ENCODE measurements at regions not wholly inside any gene's neighbourhood (a gene's known extent, or its start where the extent isn't known, plus 50 kb on each side); places are given as distances from the start of the nearest gene placed in this dataset.

DNA sequence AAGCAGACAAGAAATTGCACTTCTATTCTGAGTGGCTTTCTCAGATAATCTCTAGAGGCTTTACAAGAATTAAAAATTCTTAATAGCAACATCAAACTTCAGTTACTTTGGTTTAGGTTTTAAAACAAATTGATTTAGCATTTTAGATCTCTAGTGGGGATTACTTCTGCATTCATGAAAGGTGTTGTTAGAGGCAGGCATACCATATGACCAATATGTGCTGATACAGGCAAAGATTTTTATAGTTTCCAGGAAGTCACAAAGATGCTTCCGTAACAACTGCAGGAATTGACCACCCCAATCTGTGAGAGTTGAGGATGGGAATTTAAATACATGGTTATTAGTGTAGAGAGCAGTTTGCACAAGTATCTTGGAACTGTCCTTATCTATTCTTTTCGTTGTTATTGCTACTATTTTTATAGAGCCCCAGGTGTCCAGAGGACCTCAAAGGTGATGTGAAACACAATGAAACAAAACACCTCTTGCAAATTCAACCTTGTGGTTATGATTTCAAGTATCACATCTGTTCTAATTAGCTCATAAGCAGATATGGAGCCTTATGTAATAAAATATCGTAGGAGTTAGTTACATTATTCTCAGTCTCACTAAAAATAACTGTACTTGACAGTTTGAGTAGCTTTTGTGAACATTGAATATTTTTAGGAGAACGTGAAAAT, 512.7 kb upstream of the ADGRL4 start:
- WGBS = 85% methylated on average over 4 of the region's 4 CpGs
- Histone ChIP-seq H3K4me3 (ENCODE audit: low read depth in 1 of 3, low read length in 3 of 3) (no peak overlapping the region), H3K27ac (ENCODE audit: low read depth in 1 of 2, low read length in 2 of 2) (no peak overlapping the region)

DNA sequence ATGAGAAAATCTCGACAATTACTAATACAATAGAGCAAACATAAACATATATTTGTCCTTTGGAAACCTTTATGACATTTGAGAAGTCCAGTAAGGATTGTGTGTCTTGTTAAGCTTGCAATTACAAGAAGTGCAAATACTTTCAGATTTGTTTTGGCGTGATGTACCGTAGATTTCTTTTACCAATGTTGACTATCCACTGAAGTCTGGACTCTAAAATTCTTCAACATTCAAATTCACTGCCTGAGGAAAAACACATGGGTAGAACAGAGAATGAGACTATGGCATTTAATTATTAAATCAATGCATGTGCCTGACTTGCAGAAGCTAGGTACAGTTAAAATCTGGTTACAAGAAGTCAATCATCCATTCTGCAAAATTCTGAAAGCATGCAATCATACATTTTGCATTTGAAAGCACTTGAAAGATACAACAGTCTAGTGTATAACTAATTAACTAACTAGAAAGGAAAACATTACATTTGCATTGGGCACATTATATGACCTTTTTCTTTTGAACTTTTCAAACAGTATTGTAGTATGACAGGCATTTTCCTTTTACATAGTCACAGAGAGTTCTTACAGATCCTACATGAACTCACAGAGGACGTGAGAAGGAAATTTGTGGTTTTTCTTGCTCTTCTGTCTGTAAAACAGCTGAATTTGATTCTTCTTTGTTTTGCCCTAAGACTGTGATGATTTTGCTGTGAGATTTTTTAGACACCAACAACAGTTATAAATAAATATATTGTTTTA, 511.1 kb upstream of the ADGRL4 start:
- H3K9me3 ChIP-seq (ENCODE audit: control insufficient read depth in 4 of 4, low read length in 3 of 4) = no peaks in the 10 kb centered on the region
- H3K27me3 ChIP-seq (ENCODE audit: control insufficient read depth in 4 of 4, insufficient read depth in 4 of 4, low read length in 3 of 4) = no peaks in the 10 kb centered on the region
- DNase-seq (ENCODE audit: low spot score) = no peak
- TF ChIP-seq TAF1 (conservative IDR thresholded peaks at IDR 0.05) (no peak), HNF4A (conservative IDR thresholded peaks at IDR 0.05) (peak in 1 of 2 donors; percentile 7), JUND (IDR thresholded peaks at IDR 0.05) (no peak), RAD21 (IDR thresholded peaks at IDR 0.05) (no peak)
- no peaks in the 10 kb centered on the region for H3K36me3 ChIP-seq (ENCODE audit: control insufficient read depth in 4 of 4, insufficient read depth in 3 of 4, low read depth in 1 of 4, low read length in 3 of 4)
- no peak overlapping the region for H3K27ac ChIP-seq (ENCODE audit: low read depth in 1 of 2, low read length in 2 of 2)
- 38% methylated on average over 4 of the region's 4 CpGs for WGBS
- H3K9ac ChIP-seq (ENCODE audit: low read depth in 1 of 2, low read length in 2 of 2) = no peak overlapping the region
- no peak overlapping the region for H3K4me3 ChIP-seq (ENCODE audit: low read depth in 1 of 3, low read length in 3 of 3)
- H3K4me1 ChIP-seq (ENCODE audit: control insufficient read depth in 4 of 4, insufficient read depth in 4 of 4, low read length in 3 of 4) = peaks cover 0 to 6% (median 3%) of the 10 kb centered on the region in 4 donors

More for the DNA sequence above, 512.7 kb upstream of the ADGRL4 start:
- TF ChIP-seq MAX (IDR thresholded peaks at IDR 0.05) (no peak), RXRA (IDR thresholded peaks at IDR 0.05) (no peak), FOXA2 (IDR thresholded peaks at IDR 0.05) (no peak), TAF1 (conservative IDR thresholded peaks at IDR 0.05) (no peak), NR2F2 (IDR thresholded peaks at IDR 0.05) (no peak)
- TF ChIP-seq, protein P1, sequence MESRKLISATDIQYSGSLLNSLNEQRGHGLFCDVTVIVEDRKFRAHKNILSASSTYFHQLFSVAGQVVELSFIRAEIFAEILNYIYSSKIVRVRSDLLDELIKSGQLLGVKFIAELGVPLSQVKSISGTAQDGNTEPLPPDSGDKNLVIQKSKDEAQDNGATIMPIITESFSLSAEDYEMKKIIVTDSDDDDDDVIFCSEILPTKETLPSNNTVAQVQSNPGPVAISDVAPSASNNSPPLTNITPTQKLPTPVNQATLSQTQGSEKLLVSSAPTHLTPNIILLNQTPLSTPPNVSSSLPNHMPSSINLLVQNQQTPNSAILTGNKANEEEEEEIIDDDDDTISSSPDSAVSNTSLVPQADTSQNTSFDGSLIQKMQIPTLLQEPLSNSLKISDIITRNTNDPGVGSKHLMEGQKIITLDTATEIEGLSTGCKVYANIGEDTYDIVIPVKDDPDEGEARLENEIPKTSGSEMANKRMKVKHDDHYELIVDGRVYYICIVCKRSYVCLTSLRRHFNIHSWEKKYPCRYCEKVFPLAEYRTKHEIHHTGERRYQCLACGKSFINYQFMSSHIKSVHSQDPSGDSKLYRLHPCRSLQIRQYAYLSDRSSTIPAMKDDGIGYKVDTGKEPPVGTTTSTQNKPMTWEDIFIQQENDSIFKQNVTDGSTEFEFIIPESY (IDR thresholded peaks at IDR 0.05) = no peak
- TF ChIP-seq, protein P2, sequence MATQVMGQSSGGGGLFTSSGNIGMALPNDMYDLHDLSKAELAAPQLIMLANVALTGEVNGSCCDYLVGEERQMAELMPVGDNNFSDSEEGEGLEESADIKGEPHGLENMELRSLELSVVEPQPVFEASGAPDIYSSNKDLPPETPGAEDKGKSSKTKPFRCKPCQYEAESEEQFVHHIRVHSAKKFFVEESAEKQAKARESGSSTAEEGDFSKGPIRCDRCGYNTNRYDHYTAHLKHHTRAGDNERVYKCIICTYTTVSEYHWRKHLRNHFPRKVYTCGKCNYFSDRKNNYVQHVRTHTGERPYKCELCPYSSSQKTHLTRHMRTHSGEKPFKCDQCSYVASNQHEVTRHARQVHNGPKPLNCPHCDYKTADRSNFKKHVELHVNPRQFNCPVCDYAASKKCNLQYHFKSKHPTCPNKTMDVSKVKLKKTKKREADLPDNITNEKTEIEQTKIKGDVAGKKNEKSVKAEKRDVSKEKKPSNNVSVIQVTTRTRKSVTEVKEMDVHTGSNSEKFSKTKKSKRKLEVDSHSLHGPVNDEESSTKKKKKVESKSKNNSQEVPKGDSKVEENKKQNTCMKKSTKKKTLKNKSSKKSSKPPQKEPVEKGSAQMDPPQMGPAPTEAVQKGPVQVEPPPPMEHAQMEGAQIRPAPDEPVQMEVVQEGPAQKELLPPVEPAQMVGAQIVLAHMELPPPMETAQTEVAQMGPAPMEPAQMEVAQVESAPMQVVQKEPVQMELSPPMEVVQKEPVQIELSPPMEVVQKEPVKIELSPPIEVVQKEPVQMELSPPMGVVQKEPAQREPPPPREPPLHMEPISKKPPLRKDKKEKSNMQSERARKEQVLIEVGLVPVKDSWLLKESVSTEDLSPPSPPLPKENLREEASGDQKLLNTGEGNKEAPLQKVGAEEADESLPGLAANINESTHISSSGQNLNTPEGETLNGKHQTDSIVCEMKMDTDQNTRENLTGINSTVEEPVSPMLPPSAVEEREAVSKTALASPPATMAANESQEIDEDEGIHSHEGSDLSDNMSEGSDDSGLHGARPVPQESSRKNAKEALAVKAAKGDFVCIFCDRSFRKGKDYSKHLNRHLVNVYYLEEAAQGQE (IDR thresholded peaks at IDR 0.05) = no peak
- Histone ChIP-seq H3K27me3 (ENCODE audit: control insufficient read depth in 4 of 4, insufficient read depth in 4 of 4, low read length in 3 of 4) (no peaks in the 10 kb centered on the region), H3K9ac (ENCODE audit: low read depth in 1 of 2, low read length in 2 of 2) (no peak overlapping the region), H3K36me3 (ENCODE audit: control insufficient read depth in 4 of 4, insufficient read depth in 3 of 4, low read depth in 1 of 4, low read length in 3 of 4) (no peaks in the 10 kb centered on the region), H3K4me1 (ENCODE audit: control insufficient read depth in 4 of 4, insufficient read depth in 4 of 4, low read length in 3 of 4) (peaks cover 0 to 6% (median 3%) of the 10 kb centered on the region in 4 donors), H3K9me3 (ENCODE audit: control insufficient read depth in 4 of 4, low read length in 3 of 4) (no peaks in the 10 kb centered on the region)
- DNase-seq (ENCODE audit: low spot score) = no peak

- TF ChIP-seq FOXA2 (IDR thresholded peaks at IDR 0.05) = peak; percentile 26
- TF ChIP-seq, protein P3, sequence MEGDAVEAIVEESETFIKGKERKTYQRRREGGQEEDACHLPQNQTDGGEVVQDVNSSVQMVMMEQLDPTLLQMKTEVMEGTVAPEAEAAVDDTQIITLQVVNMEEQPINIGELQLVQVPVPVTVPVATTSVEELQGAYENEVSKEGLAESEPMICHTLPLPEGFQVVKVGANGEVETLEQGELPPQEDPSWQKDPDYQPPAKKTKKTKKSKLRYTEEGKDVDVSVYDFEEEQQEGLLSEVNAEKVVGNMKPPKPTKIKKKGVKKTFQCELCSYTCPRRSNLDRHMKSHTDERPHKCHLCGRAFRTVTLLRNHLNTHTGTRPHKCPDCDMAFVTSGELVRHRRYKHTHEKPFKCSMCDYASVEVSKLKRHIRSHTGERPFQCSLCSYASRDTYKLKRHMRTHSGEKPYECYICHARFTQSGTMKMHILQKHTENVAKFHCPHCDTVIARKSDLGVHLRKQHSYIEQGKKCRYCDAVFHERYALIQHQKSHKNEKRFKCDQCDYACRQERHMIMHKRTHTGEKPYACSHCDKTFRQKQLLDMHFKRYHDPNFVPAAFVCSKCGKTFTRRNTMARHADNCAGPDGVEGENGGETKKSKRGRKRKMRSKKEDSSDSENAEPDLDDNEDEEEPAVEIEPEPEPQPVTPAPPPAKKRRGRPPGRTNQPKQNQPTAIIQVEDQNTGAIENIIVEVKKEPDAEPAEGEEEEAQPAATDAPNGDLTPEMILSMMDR (IDR thresholded peaks at IDR 0.05; ENCODE audit: low read depth, low read length, missing input control) = no peak
- TF ChIP-seq RAD21 (IDR thresholded peaks at IDR 0.05) = peak; percentile 44 to 52
- TF ChIP-seq GABPA (IDR thresholded peaks at IDR 0.05 in 1 of 2, conservative IDR thresholded peaks at IDR 0.05 in 1 of 2) = no peak
- no peak for TF ChIP-seq TAF1 (conservative IDR thresholded peaks at IDR 0.05)
- no peak for TF ChIP-seq JUND (IDR thresholded peaks at IDR 0.05)
- TF ChIP-seq EGR1 (IDR thresholded peaks at IDR 0.05; ENCODE audit: low read depth in 2 of 2) = no peak
- peak; percentile 77 to 78 for TF ChIP-seq HNF4A (conservative IDR thresholded peaks at IDR 0.05)
- peak in 1 of 2 donors; percentile 30 for TF ChIP-seq RXRA (IDR thresholded peaks at IDR 0.05)
- TF ChIP-seq SP1 (IDR thresholded peaks at IDR 0.05) = peak; percentile 45
- no peak overlapping the region for H3K4me3 ChIP-seq (ENCODE audit: low read depth in 1 of 3, low read length in 3 of 3)
- 21% methylated on average over 2 of the region's 2 CpGs for WGBS
Measured at GRCh38 chr1:79507770-79508169, 501.2 kb upstream of the ADGRL4 start.

More at GRCh38 chr1:79507770-79508169, 501.2 kb upstream of the ADGRL4 start:
- Histone ChIP-seq H3K9me3 (ENCODE audit: control insufficient read depth in 4 of 4, low read length in 3 of 4) (no peaks in the 10 kb centered on the region), H3K4me1 (ENCODE audit: control insufficient read depth in 4 of 4, insufficient read depth in 4 of 4, low read length in 3 of 4) (peaks cover 0 to 11% (median 7%) of the 10 kb centered on the region in 4 donors), H3K27ac (ENCODE audit: low read depth in 1 of 2, low read length in 2 of 2) (no peak overlapping the region), H3K27me3 (ENCODE audit: control insufficient read depth in 4 of 4, insufficient read depth in 4 of 4, low read length in 3 of 4) (no peaks in the 10 kb centered on the region), H3K36me3 (ENCODE audit: control insufficient read depth in 4 of 4, insufficient read depth in 3 of 4, low read depth in 1 of 4, low read length in 3 of 4) (no peaks in the 10 kb centered on the region), H3K9ac (ENCODE audit: low read depth in 1 of 2, low read length in 2 of 2) (no peak overlapping the region)
- no peak for DNase-seq (ENCODE audit: low spot score)

Measured in liver (tissue), 8 donors.